Hepatocyte (in vitro differentiated cells): ENCODE measurements at regions not wholly inside any gene's neighbourhood (a gene's known extent, or its start where the extent isn't known, plus 50 kb on each side); places are given as distances from the start of the nearest gene placed in this dataset.

Experiments used
- EZH2 ChIP-seq: fragments of 200-600 bp; sonication (generic); IDR thresholded peaks from 2 replicates; pipeline ENCODE4 v1.6.1; 2016; ENCODE audit warnings: antibody characterized with exemption, mild to moderate bottlenecking, borderline replicate concordance
- EZH2phosphoT487 ChIP-seq: fragments of 200-600 bp; sonication (generic); IDR thresholded peaks from one replicate; pipeline ENCODE4 v1.6.1; 2018; ENCODE audit warnings: antibody characterized with exemption, mild to moderate bottlenecking, low read depth, moderate library complexity; ENCODE audit not compliant: unreplicated experiment, severe bottlenecking
- TF ChIP-seq, protein P1 (sequence below): fragments of 200-600 bp; sonication (generic); IDR thresholded peaks from 2 replicates; pipeline ENCODE4 v1.5.1; 2016; ENCODE audit warnings: antibody characterized with exemption, mild to moderate bottlenecking; ENCODE audit not compliant: poor library complexity

GRCh38 chr9:17863924-17864323, 285.1 kb downstream of the SH3GL2 start:
- TF ChIP-seq EZH2 = no peak
- TF ChIP-seq, protein P1, sequence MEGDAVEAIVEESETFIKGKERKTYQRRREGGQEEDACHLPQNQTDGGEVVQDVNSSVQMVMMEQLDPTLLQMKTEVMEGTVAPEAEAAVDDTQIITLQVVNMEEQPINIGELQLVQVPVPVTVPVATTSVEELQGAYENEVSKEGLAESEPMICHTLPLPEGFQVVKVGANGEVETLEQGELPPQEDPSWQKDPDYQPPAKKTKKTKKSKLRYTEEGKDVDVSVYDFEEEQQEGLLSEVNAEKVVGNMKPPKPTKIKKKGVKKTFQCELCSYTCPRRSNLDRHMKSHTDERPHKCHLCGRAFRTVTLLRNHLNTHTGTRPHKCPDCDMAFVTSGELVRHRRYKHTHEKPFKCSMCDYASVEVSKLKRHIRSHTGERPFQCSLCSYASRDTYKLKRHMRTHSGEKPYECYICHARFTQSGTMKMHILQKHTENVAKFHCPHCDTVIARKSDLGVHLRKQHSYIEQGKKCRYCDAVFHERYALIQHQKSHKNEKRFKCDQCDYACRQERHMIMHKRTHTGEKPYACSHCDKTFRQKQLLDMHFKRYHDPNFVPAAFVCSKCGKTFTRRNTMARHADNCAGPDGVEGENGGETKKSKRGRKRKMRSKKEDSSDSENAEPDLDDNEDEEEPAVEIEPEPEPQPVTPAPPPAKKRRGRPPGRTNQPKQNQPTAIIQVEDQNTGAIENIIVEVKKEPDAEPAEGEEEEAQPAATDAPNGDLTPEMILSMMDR = no peak
- no peak for TF ChIP-seq EZH2phosphoT487
